ENCODE measurements at regions not wholly inside any gene's neighbourhood (a gene's known extent, or its start where the extent isn't known, plus 50 kb on each side); places are given as distances from the start of the nearest gene placed in this dataset.

DNA sequence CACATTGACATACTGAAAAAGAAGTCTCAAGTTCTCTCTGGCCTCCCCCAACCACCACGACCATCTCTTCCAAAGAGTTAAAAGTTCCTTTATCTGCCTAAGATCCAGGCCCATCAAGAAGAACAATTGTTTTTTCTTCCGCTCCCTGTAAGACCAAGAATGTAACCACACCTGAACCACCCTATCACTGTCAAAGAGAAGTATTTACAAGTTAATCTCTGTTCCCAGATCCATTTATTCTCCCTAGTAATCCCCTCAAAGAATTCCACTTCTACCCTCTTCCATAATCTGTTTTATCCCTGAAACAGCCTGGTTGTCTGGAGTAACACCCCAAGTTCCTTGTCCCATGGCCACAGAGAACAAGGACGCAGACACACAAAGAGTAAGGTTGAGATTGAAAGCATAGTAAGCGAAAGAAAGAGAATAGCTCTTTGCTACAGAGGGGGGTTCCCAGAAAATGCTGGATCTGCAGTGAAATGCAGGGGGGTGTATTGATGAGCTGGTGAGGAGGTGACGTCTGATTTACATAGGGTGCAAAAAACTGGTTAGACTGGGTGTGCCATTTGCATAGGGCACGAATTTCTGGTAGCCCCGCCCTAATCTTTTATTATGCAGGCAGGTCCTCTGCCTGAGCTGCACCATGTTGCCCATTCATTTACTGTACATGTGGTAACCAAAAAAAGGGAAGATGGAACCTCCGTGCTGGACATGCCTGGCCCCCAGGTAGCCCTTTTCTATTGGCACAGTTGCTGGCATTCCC lies 122.0 kb downstream of the SKIDA1 start:
- FAIRE-seq (no peak), DNase-seq (ENCODE audit: insufficient read length) (no peak)
- no peak for TF ChIP-seq POLR2AphosphoS5 (IDR thresholded peaks at IDR 0.05; ENCODE audit: low read depth, low read length)
- no peak for TF ChIP-seq POLR2A (IDR thresholded peaks at IDR 0.05; ENCODE audit: low read depth, low read length)
- no peak for TF ChIP-seq TAF1 (IDR thresholded peaks at IDR 0.05; ENCODE audit: borderline replicate concordance, low read depth, low read length)

DNA sequence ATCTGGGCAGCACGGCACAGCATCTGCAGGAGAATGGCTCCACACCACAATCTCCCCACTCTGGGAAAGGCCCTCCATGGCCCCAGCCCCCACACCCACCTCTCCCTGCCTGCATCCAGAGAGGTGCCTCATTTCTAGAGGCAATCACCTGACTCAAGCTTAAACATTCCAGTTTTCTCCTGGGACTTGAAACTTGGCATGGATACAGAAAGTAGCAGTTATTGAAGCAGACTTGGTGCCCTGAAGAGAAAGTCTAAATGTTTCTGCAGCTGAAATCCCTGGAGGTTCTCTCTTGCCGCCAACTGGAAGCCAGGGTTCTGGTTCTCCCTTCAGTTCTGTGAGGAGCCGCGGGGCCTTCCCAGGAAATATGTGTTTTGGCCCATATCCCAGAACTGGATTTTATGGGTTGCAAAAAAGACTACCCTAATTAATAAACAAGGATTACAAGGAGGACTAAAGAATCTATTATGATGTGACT lies 122.8 kb downstream of the SKIDA1 start:
- FAIRE-seq (no peak), DNase-seq (ENCODE audit: insufficient read length) (no peak)
- TF ChIP-seq TAF1 (IDR thresholded peaks at IDR 0.05; ENCODE audit: borderline replicate concordance, low read depth, low read length) (no peak), POLR2AphosphoS5 (IDR thresholded peaks at IDR 0.05; ENCODE audit: low read depth, low read length) (no peak), POLR2A (IDR thresholded peaks at IDR 0.05; ENCODE audit: low read depth, low read length) (no peak)

DNA sequence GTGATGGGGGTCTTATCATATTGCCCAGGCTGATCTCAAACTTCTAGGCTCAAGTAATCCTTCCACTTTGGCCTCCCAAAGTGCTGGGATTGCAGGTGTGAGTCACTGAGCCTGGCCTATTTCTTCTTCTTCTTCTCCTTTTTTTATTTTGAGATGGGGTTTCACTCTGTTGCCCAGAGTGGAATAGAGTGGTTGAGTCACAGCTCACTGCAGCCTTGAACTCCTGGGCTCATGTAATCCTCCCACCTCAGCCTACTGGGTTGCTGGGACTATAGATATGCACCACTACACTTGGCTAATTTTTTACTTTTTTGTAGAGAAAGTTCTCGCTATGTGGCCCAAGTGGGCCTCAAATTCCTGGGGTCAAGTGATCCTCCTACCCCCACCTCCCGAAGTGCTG lies 124.3 kb downstream of the SKIDA1 start:
- no peak for DNase-seq (ENCODE audit: insufficient read length)
- no peak for FAIRE-seq
- TF ChIP-seq POLR2AphosphoS5 (IDR thresholded peaks at IDR 0.05; ENCODE audit: low read depth, low read length), result no peak
- no peak for TF ChIP-seq TAF1 (IDR thresholded peaks at IDR 0.05; ENCODE audit: borderline replicate concordance, low read depth, low read length)
- TF ChIP-seq POLR2A (IDR thresholded peaks at IDR 0.05; ENCODE audit: low read depth, low read length), result no peak

DNA sequence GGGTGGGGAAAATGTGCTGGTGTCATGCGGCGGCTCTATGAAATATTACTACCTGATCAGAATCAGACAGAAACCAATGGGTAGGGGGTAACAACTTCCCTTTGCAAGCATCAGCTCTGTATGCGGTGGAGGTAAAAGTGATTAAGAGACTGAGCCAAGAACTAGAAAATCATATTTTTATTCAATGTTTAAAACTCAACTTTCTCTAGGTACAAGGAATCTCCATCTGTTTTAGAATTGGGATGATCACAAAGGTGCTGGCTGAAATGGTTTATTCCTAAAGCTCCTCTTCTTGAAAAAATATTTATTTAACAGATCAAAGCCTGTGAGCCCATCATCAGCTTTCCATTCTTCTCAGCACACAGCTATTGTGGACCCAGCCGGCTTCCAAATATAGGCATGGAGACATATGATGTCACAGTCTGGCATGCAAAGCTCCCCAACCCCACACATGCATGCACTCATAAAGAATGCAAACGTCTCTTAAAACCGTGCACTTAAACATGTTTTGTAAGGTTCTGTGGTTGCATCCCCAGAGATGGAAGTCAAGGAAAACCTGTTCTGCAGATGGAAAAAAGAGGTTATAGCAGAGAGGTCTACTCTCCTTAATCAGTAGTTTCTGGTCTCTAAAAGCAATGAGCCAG lies 126.0 kb downstream of the SKIDA1 start:
- TF ChIP-seq POLR2AphosphoS5 (IDR thresholded peaks at IDR 0.05; ENCODE audit: low read depth, low read length) (no peak), TAF1 (IDR thresholded peaks at IDR 0.05; ENCODE audit: borderline replicate concordance, low read depth, low read length) (no peak), POLR2A (IDR thresholded peaks at IDR 0.05; ENCODE audit: low read depth, low read length) (no peak)
- FAIRE-seq (no peak), DNase-seq (ENCODE audit: insufficient read length) (no peak)

DNA sequence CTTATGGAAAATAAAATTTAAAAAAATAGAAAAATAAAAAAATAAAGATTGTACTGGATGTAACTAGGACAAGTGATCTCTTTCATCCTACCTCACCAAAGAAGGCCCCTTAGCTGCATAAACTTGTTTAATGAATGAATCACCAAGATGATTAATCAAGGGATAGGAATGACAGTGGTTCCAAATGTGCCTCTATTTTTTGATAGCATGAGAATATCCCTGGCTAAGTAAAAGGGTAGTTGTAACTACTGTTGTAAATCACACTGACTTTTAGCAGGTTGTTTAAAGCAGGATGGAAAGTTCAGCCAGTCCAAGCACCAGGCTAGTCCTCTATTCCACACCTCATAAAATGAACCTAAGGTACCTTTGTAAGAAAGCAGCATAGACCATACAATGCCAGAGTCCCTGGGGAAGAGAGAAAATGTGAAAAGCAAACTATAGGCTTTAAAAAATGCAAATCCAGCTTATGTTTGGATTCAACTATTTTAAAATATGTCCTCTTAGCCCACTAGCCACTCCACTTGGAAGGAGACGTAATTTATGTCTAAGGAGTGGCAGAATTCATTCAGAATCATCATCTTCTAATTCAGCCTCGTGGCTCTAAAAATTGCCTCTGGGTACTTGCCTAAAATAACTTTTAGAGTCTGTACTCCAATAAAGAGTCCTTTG lies 126.8 kb downstream of the SKIDA1 start:
- DNase-seq (ENCODE audit: insufficient read length), result no peak
- no peak for TF ChIP-seq POLR2AphosphoS5 (IDR thresholded peaks at IDR 0.05; ENCODE audit: low read depth, low read length)
- no peak for TF ChIP-seq TAF1 (IDR thresholded peaks at IDR 0.05; ENCODE audit: borderline replicate concordance, low read depth, low read length)
- no peak for TF ChIP-seq POLR2A (IDR thresholded peaks at IDR 0.05; ENCODE audit: low read depth, low read length)
- no peak for FAIRE-seq

DNA sequence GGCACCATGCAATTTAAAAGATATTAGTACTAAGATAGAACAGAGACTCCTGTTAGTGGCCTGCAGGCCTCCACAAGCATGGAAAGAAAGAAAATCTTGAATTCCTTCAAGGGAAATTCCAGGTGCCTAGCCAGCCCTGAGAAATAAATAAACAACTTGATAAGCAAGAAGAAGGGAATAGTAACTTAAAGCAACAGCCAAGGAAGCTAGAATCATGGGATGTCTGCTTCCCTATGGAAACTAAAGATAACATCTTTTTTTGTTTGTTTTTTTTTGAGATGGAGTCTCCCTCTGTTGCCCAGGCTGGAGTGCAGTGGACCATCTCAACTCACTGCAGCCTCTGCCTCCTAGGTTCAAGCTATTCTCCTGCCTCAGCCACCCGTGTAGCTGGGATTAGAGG lies 128.6 kb downstream of the SKIDA1 start:
- FAIRE-seq (no peak), DNase-seq (ENCODE audit: insufficient read length) (no peak)
- TF ChIP-seq POLR2A (IDR thresholded peaks at IDR 0.05; ENCODE audit: low read depth, low read length), result no peak
- no peak for TF ChIP-seq POLR2AphosphoS5 (IDR thresholded peaks at IDR 0.05; ENCODE audit: low read depth, low read length)
- no peak for TF ChIP-seq TAF1 (IDR thresholded peaks at IDR 0.05; ENCODE audit: borderline replicate concordance, low read depth, low read length)

DNA sequence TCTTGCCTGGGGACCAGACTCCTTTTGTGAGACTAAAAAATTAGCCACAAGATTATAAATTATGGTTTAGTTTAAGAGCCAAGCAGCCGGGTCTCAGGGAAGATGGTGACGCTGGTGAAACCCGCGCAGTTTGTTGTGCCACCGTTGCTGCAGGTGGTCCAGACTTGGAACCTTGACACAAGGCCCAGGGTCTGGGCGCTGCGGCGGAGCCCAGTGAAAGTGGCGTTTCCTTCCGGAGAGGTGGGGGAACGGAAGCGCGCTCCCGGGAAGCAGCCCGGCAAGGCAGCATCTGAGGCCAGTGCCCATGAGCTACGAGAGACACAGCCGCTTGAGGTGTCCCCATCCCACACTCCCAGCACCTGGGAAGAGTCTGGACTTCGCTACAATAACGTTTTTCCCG lies 131.6 kb downstream of the SKIDA1 start:
- FAIRE-seq (no peak), DNase-seq (ENCODE audit: insufficient read length) (no peak)
- TF ChIP-seq POLR2A (IDR thresholded peaks at IDR 0.05; ENCODE audit: low read depth, low read length) (no peak), TAF1 (IDR thresholded peaks at IDR 0.05; ENCODE audit: borderline replicate concordance, low read depth, low read length) (no peak)

DNA sequence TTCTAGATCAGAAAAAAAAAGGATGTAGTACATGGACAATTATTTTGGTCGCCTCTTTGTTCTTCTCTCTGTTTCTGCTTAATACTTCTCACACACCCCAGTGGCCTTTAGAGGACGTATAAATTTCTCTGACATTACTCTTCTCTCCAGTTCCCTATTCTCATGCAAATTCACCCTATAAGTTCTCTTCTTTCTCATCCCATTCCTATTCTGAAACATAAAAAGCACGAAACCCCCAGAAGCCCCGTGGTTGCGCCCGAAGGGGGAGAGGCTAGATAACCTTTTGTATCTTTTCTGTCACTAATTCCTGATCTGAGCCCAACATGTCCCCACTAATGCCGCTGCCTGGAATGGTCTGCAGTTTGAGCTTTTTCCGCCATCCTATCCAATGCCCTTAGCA lies 136.9 kb downstream of the SKIDA1 start:
- no peak for TF ChIP-seq POLR2A (IDR thresholded peaks at IDR 0.05; ENCODE audit: low read depth, low read length)
- TF ChIP-seq POLR2AphosphoS5 (IDR thresholded peaks at IDR 0.05; ENCODE audit: low read depth, low read length), result no peak
- no peak for TF ChIP-seq TAF1 (IDR thresholded peaks at IDR 0.05; ENCODE audit: borderline replicate concordance, low read depth, low read length)
- no peak for DNase-seq (ENCODE audit: insufficient read length)
- no peak for FAIRE-seq

DNA sequence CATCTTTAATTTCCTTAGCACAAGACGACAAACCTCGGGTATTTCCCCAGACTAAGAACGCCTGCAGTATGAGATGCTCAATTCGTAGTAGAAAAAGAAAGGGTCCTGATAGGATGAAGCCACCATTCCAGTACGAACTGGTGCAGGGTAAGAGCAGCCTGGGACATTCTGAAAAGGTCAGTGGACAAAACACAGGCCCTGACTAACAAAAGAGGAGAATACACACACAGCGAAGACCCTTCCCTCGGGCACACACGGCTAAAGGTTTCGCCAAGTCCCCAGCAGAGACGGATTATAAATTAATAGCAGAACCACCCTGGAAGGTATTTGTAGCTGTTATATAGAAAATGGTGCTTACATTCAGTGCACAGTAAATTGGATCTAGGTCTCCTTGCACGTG lies 137.6 kb downstream of the SKIDA1 start:
- DNase-seq (ENCODE audit: insufficient read length), result no peak
- FAIRE-seq, result no peak
- TF ChIP-seq POLR2AphosphoS5 (IDR thresholded peaks at IDR 0.05; ENCODE audit: low read depth, low read length) (no peak), TAF1 (IDR thresholded peaks at IDR 0.05; ENCODE audit: borderline replicate concordance, low read depth, low read length) (no peak), POLR2A (IDR thresholded peaks at IDR 0.05; ENCODE audit: low read depth, low read length) (no peak)

DNA sequence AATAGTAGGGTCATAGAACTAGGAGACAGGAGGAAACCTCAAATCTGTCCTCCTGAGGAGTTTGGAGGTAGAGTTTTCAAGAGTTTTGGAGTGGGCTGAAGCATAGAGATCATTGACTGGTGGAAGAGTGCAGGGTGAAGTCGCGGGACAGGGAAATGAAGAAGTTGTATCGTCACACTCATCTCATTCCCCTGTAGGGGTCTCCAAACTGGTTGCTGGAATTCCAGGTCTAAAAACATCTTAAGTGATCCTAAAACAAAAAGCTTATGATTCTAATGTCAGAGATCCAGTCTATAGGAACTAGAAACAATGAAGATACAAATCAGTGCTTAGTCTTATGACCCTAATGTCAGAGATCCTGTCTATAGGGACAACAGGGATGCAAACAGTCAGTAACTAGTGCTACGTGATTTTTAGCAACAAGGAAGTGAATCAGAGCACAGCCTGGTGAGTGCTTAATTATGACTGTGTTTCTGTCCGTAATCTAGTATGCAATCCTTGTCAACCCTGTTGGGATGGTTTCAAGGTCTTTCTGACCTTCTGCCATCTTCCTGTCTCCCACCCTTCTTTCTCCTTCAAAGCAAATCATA lies 139.4 kb downstream of the SKIDA1 start:
- TF ChIP-seq POLR2AphosphoS5 (IDR thresholded peaks at IDR 0.05; ENCODE audit: low read depth, low read length) (no peak), TAF1 (IDR thresholded peaks at IDR 0.05; ENCODE audit: borderline replicate concordance, low read depth, low read length) (no peak), POLR2A (IDR thresholded peaks at IDR 0.05; ENCODE audit: low read depth, low read length) (no peak)
- FAIRE-seq, result no peak

DNA sequence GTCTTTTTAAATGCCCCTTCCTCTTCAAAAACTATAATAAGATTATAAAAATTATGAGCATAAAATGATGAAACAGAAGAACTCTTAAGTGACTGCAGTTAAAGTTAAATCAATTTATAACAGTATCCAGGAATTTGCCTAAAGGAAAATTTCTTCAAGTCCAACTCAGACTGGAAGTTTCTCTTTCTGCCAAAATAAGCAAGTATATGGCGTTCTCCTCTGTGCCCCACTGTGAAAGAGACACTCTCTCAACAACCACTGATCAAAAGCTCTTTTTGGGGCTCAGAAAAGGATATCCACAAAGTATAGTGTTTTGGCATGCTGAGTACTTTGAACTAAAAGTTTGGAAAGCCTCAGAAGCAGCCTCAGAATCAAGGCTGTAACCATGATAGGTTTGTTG lies 139.9 kb downstream of the SKIDA1 start:
- TF ChIP-seq POLR2A (IDR thresholded peaks at IDR 0.05; ENCODE audit: low read depth, low read length) (no peak), POLR2AphosphoS5 (IDR thresholded peaks at IDR 0.05; ENCODE audit: low read depth, low read length) (no peak), TAF1 (IDR thresholded peaks at IDR 0.05; ENCODE audit: borderline replicate concordance, low read depth, low read length) (no peak)
- no peak for DNase-seq (ENCODE audit: insufficient read length)
- no peak for FAIRE-seq

More for the DNA sequence above, 139.4 kb downstream of the SKIDA1 start:
- DNase-seq (ENCODE audit: insufficient read length), result no peak
